ENCODE measurements at regions not wholly inside any gene's neighbourhood (a gene's known extent, or its start where the extent isn't known, plus 50 kb on each side); places are given as distances from the start of the nearest gene placed in this dataset.
"Not testable (repeated sequence)": the region's sequence is repeated elsewhere in the genome, so short reads cannot be mapped to it uniquely, and the experiment has no call there.

GRCh38 chr16:72637306-72637705, 410.6 kb downstream of the ZFHX3 start:
- no peaks in the 10 kb centered on the region for H3K4me1 ChIP-seq
- DNase-seq (no peak), ATAC-seq (no peak)
- H3K27ac ChIP-seq, result no peak overlapping the region
- no peak overlapping the region for H3K4me3 ChIP-seq
- WGBS (ENCODE audit: insufficient coverage, low coverage, low lambda C conversion rate, missing lambda C conversion rate), result 50% methylated on average over 1 of the region's 1 CpG
- intact Hi-C loops (cut with DNase I), result no loop called here
- H3K36me3 ChIP-seq, result no peaks in the 10 kb centered on the region
- no peaks in the 10 kb centered on the region for H3K27me3 ChIP-seq
- TF ChIP-seq POLR2A (IDR thresholded peaks at IDR 0.05) (no peak), CTCF (IDR thresholded peaks at IDR 0.05) (no peak)
- H3K9me3 ChIP-seq, result peaks cover 2 to 14% (median 6%) of the 10 kb centered on the region in 4 donors

GRCh38 chr16:72635694-72636093, 412.2 kb downstream of the ZFHX3 start:
- intact Hi-C loops (cut with DNase I), result no loop called here
- TF ChIP-seq POLR2A (IDR thresholded peaks at IDR 0.05) (no peak), CTCF (IDR thresholded peaks at IDR 0.05) (no peak)
- ATAC-seq (no peak), DNase-seq (no peak)
- WGBS (ENCODE audit: insufficient coverage, low coverage, low lambda C conversion rate, missing lambda C conversion rate), result 79% methylated on average over 5 of the region's 5 CpGs
- Histone ChIP-seq H3K36me3 (no peaks in the 10 kb centered on the region), H3K27ac (no peak overlapping the region), H3K9me3 (peaks cover 2 to 13% (median 6%) of the 10 kb centered on the region in 4 donors), H3K27me3 (no peaks in the 10 kb centered on the region), H3K4me1 (no peaks in the 10 kb centered on the region), H3K4me3 (no peak overlapping the region)

DNA sequence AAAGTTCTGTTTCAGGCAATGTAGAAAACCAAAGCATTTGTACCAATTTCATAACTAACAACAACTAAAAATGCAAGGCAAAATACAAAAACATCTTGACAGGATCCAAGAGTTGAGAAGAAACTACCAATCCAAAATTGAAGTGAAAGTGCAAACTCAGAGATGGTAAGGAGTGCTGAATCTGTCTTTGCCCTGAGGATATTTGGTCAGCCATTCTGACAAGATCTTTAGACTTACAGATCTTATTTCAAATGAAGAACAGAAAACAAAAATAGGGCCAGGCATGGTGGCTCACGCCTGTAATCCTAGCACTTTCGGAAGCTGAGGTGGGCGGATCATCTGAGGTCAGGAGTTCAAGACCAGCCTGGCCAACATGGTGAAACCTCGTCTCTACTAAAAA, 412.8 kb downstream of the ZFHX3 start:
- H3K4me3 ChIP-seq, result no peak overlapping the region
- ATAC-seq (no peak), DNase-seq (no peak)
- H3K9me3 ChIP-seq, result peaks cover 2 to 8% (median 6%) of the 10 kb centered on the region in 4 donors
- no peaks in the 10 kb centered on the region for H3K36me3 ChIP-seq
- H3K27ac ChIP-seq, result no peak overlapping the region
- WGBS (ENCODE audit: insufficient coverage, low coverage, low lambda C conversion rate, missing lambda C conversion rate), result 78% methylated on average over 4 of the region's 4 CpGs
- TF ChIP-seq CTCF (IDR thresholded peaks at IDR 0.05), result no peak
- no peak for TF ChIP-seq POLR2A (IDR thresholded peaks at IDR 0.05)
- no peaks in the 10 kb centered on the region for H3K4me1 ChIP-seq
- no peaks in the 10 kb centered on the region for H3K27me3 ChIP-seq
- intact Hi-C loops (cut with DNase I), result no loop called here

GRCh38 chr16:72627182-72627896, 420.6 kb downstream of the ZFHX3 start:
- H3K9me3 ChIP-seq; H3K27me3 ChIP-seq; H3K27ac ChIP-seq; ATAC-seq; H3K36me3 ChIP-seq; H3K4me1 ChIP-seq; DNase-seq; intact Hi-C loops (cut with DNase I): not testable (repeated sequence)
- peak overlapping the region in 1 of 3 donors; percentile 49 for H3K4me3 ChIP-seq
- WGBS (ENCODE audit: insufficient coverage, low coverage, low lambda C conversion rate, missing lambda C conversion rate), result 68% methylated on average over 19 of the region's 30 CpGs

- intact Hi-C loops (cut with DNase I), result no loop called here
- Histone ChIP-seq H3K9me3 (no peaks in the 10 kb centered on the region), H3K27me3 (no peaks in the 10 kb centered on the region), H3K4me3 (no peak overlapping the region), H3K27ac (no peak overlapping the region), H3K4me1 (no peaks in the 10 kb centered on the region), H3K36me3 (no peaks in the 10 kb centered on the region)
- ATAC-seq (no peak), DNase-seq (no peak)
- TF ChIP-seq CTCF (IDR thresholded peaks at IDR 0.05) (no peak), POLR2A (IDR thresholded peaks at IDR 0.05) (no peak)
Observed at GRCh38 chr16:72626623-72627022, 421.3 kb downstream of the ZFHX3 start.

Measured in right lobe of liver (tissue), 6 donors.